ENCODE measurements at regions not wholly inside any gene's neighbourhood (a gene's known extent, or its start where the extent isn't known, plus 50 kb on each side); places are given as distances from the start of the nearest gene placed in this dataset.

DNA sequence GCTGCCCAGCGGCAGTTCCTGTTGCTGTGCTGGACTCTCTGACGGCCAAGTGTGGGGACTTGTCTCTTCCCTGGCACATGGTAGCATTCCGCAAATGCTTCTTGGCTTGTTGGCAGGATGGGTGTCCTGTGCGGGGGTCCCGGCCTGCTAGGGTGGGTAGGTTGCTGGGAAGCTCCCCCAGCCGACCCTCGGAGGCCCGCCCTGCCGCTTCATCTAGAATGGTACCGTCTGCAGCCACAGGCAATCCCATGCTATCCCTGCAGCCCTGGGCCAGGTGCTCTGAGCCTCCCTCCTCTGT, 78.3 kb upstream of the LHX1 start:
- intact Hi-C loops (cut with DNase I) = no loop called here
- H3K27ac ChIP-seq = no peak overlapping the region
- WGBS, 4 donors = 61 to 79% (median 76%) methylated on average over 9 to 10 of the region's 10 CpGs
- ATAC-seq = no peak
- H3K4me1 ChIP-seq = no peaks in the 10 kb centered on the region
- H3K9me3 ChIP-seq = no peaks in the 10 kb centered on the region
- peaks cover 0 to 46% (median 6%) of the 10 kb centered on the region in 9 donors for H3K27me3 ChIP-seq
- no peak overlapping the region for H3K4me3 ChIP-seq
- DNase-seq = no peak
- H3K36me3 ChIP-seq = no peaks in the 10 kb centered on the region
- no peak for TF ChIP-seq POLR2A (IDR thresholded peaks at IDR 0.05)
- TF ChIP-seq, protein P1, sequence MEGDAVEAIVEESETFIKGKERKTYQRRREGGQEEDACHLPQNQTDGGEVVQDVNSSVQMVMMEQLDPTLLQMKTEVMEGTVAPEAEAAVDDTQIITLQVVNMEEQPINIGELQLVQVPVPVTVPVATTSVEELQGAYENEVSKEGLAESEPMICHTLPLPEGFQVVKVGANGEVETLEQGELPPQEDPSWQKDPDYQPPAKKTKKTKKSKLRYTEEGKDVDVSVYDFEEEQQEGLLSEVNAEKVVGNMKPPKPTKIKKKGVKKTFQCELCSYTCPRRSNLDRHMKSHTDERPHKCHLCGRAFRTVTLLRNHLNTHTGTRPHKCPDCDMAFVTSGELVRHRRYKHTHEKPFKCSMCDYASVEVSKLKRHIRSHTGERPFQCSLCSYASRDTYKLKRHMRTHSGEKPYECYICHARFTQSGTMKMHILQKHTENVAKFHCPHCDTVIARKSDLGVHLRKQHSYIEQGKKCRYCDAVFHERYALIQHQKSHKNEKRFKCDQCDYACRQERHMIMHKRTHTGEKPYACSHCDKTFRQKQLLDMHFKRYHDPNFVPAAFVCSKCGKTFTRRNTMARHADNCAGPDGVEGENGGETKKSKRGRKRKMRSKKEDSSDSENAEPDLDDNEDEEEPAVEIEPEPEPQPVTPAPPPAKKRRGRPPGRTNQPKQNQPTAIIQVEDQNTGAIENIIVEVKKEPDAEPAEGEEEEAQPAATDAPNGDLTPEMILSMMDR (IDR thresholded peaks at IDR 0.05) = no peak

DNA sequence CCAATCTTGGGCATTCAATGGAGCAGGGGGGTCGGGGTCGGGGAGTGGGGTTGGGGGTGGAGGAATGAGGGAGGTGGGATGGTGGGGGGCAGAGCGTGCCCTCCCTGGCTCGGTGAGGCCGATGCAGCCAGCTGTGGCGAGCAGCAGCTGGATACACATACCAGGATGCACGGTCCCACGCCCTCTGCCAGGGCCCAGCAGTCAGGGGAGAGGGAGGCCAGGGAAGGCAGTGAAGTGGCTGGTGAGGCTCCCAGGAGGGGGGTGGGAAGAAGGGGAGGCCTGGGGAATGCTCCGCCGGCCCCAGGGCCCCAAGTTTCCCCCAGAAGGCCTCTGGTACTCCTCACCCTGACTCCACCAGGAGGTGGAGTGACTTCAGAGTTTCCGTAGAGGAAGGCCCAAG, 77.6 kb upstream of the LHX1 start:
- intact Hi-C loops (cut with DNase I) = no loop called here
- no peak for TF ChIP-seq POLR2A (IDR thresholded peaks at IDR 0.05)
- TF ChIP-seq, protein P1 (IDR thresholded peaks at IDR 0.05) = no peak
- 70 to 77% (median 76%) methylated on average over 4 to 11 of the region's 11 CpGs for WGBS, 4 donors

DNA sequence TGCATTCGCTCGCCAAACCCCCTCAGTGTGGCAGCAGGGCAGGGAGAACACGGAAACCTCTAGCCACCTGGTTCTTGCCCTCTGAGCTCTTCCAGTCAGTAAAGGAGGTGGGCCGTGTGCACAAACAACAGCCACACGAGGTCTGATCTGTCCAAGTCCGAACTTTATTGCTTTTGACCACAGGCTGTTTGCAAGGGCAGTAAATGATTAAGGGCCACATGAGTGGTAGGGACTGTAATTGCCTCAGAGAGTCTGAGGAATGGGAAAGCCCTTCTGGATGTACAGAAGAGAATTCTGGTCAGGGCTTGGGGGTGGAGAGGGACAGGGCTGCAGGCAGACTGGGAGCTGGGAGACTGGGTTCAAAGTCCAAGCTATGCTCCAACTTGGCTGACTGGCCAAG, 75.7 kb upstream of the LHX1 start:
- no peak for ATAC-seq
- Histone ChIP-seq H3K36me3 (no peaks in the 10 kb centered on the region), H3K9me3 (no peaks in the 10 kb centered on the region), H3K27ac (no peak overlapping the region), H3K4me1 (no peaks in the 10 kb centered on the region), H3K27me3 (peaks cover 0 to 50% (median 6%) of the 10 kb centered on the region in 9 donors), H3K4me3 (no peak overlapping the region)
- WGBS, 4 donors = 80 to 90% (median 87%) methylated on average over 6 of the region's 6 CpGs
- TF ChIP-seq, protein P1 (IDR thresholded peaks at IDR 0.05) = no peak
- no peak for TF ChIP-seq POLR2A (IDR thresholded peaks at IDR 0.05)
- DNase-seq = no peak
- intact Hi-C loops (cut with DNase I) = no loop called here

More for the DNA sequence above, 77.6 kb upstream of the LHX1 start:
- ATAC-seq (no peak), DNase-seq (no peak)
- H3K27ac ChIP-seq = no peak overlapping the region
- H3K9me3 ChIP-seq = no peaks in the 10 kb centered on the region
- no peak overlapping the region for H3K4me3 ChIP-seq
- no peaks in the 10 kb centered on the region for H3K36me3 ChIP-seq
- no peaks in the 10 kb centered on the region for H3K4me1 ChIP-seq
- peaks cover 0 to 48% (median 6%) of the 10 kb centered on the region in 9 donors for H3K27me3 ChIP-seq

DNA sequence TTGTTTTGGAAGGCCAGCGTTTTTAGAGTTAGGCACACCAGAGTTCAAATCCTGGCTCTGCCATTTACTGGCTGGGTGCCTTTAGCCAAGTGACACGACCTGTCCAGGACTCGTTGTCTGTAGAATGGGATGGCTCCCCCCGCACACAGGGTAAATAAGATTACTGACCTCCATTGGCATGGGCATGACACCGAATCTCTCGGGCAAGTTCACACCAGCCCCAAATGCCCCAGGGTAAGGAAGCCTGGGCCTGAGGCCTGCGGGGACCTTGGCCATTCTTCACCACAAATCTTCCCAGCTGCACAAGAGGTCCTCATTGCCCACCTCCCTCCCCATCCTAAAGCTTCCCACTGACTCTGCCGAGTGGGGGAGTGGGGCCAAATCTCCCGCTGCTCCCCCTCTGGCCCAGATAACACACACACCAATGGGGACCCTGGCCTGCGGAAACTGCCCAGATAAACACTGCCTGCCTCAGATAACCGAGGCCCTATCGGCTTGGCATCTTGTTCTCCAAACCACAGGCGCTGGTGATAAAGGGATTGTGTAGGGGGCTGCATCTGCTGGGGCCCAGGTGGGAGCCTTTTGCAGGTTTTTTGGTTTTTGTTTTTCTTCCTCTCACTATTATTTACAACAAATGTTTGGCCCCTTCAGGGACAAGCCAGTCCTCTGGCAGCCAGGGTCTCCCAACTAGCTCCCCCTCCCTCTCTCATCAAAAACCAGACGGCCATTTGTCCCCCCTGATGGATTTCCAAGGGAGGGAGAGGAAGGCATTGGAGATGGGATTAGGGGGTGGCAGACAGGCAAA, 75.0 kb upstream of the LHX1 start:
- no peaks in the 10 kb centered on the region for H3K9me3 ChIP-seq
- H3K27me3 ChIP-seq = peaks cover 0 to 56% (median 12%) of the 10 kb centered on the region in 9 donors
- 43 to 56% (median 46%) methylated on average over 14 of the region's 14 CpGs for WGBS, 4 donors
- intact Hi-C loops (cut with DNase I) = no loop called here
- ATAC-seq = no peak
- no peaks in the 10 kb centered on the region for H3K36me3 ChIP-seq
- no peaks in the 10 kb centered on the region for H3K4me1 ChIP-seq
- TF ChIP-seq, protein P1 (IDR thresholded peaks at IDR 0.05) = no peak
- TF ChIP-seq POLR2A (IDR thresholded peaks at IDR 0.05) = no peak
- DNase-seq = no peak
- H3K4me3 ChIP-seq = no peak overlapping the region
- H3K27ac ChIP-seq = no peak overlapping the region
